ENCODE measurements at regions not wholly inside any gene's neighbourhood (a gene's known extent, or its start where the extent isn't known, plus 50 kb on each side); places are given as distances from the start of the nearest gene placed in this dataset.

- TF ChIP-seq POLR2A (IDR thresholded peaks at IDR 0.05) (no peak), CTCF (IDR thresholded peaks at IDR 0.05) (no peak)
These were observed 72.3 kb downstream of the SLIT2 start for GRCh38 chr4:20323991-20324390.
